Endothelial cell of umbilical vein (primary cell): ENCODE measurements at regions not wholly inside any gene's neighbourhood (a gene's known extent, or its start where the extent isn't known, plus 50 kb on each side); places are given as distances from the start of the nearest gene placed in this dataset.

Experiments used
- BruUV-seq: library from RNA; stranded (reverse); fragments of 400-500 nt; replicated peaks from 2 replicates; lab custom pipeline; 2021; lab: Mats Ljungman, UMichigan
- CTCF ChIA-PET: fragments of 300-600, 350-600 bp; sonication (Branson Sonifier 250); formaldehyde crosslinking; loops from one replicate; lab custom pipeline; 2021; ENCODE audit warnings: antibody characterized with exemption, inconsistent platforms; lab: Charles Lee
- POLR2A ChIA-PET: fragments of 300-600, 350-600 bp; sonication (Branson Sonifier 250); formaldehyde crosslinking; loops from one replicate; lab custom pipeline; 2021; ENCODE audit warnings: antibody characterized with exemption, inconsistent platforms; lab: Charles Lee
- DNase-seq: peaks from one replicate; pipeline ENCODE4 v3.0.0-alpha.2; 2011; ENCODE audit warnings: low read depth, low spot score
- FAIRE-seq: peaks from 2 replicates; lab custom pipeline; 2011; peaks lifted over from hg19 to GRCh38; lab: Jason Lieb, UNC
- H2AFZ ChIP-seq: 2 replicates; pipeline ENCODE4 v1.6.0; 2012; ENCODE audit warnings: low read depth, low read length, control low read depth, inconsistent platforms
- H3K27ac ChIP-seq: 2 replicates; pipeline ENCODE4 v1.5.1; 2011; ENCODE audit warnings: low read depth, mild to moderate bottlenecking, control low read depth, low read length, moderate library complexity; ENCODE audit not compliant: insufficient read depth
- H3K27me3 ChIP-seq, 2 experiments: 2 replicates each; pipeline versions ENCODE4 v1.6.0 to v1.6.1; 2011; ENCODE audit warnings: low read length in 2 of 2, mixed read lengths in 1 of 2; ENCODE audit not compliant: control insufficient read depth in 2 of 2, insufficient read depth in 2 of 2
- H3K36me3 ChIP-seq, 2 experiments: 2 replicates in 1 of 2; 3 replicates in 1 of 2; pipeline ENCODE4 v1.5.1; 2011; ENCODE audit warnings: low read length in 2 of 2, mild to moderate bottlenecking in 1 of 2, moderate library complexity in 1 of 2; ENCODE audit not compliant: control insufficient read depth in 2 of 2, insufficient read depth in 2 of 2; ENCODE audit errors: extremely low read depth in 1 of 2
- H3K4me1 ChIP-seq: 3 replicates; pipeline ENCODE4 v1.5.1; 2011; ENCODE audit warnings: mild to moderate bottlenecking, low read length; ENCODE audit not compliant: control insufficient read depth, insufficient read depth; ENCODE audit errors: extremely low read depth
- H3K4me2 ChIP-seq: 2 replicates; pipeline ENCODE4 v1.6.1; 2011; ENCODE audit warnings: low read length, control low read depth, mixed read lengths; ENCODE audit not compliant: insufficient read depth
- H3K4me3 ChIP-seq, 3 experiments: fragments of 200-600 bp in 1 of 3; sonication (generic), shearing (Covaris generic) in 1 of 3; replicated peaks in 1 of 3; 2 replicates each; pipeline ENCODE4 v1.5.1; 2011 to 2016; ENCODE audit warnings: control low read depth in 3 of 3, low read length in 3 of 3, mild to moderate bottlenecking in 2 of 3, inconsistent platforms in 1 of 3, low read depth in 1 of 3, moderate library complexity in 1 of 3; ENCODE audit not compliant: insufficient read depth in 1 of 3
- H3K79me2 ChIP-seq: 2 replicates; pipeline ENCODE4 v1.6.0; 2012; ENCODE audit warnings: low read length, inconsistent platforms; ENCODE audit not compliant: control insufficient read depth, insufficient read depth
- H3K9ac ChIP-seq: replicated peaks from 2 replicates; pipeline ENCODE3; 2011; ENCODE audit warnings: low read length, control low read depth; ENCODE audit not compliant: insufficient read depth; ENCODE audit errors: extremely low read depth
- H3K9me1 ChIP-seq: replicated peaks from 3 replicates; pipeline ENCODE4 v1.6.0; 2011; ENCODE audit warnings: mild to moderate bottlenecking, low read length; ENCODE audit not compliant: control insufficient read depth, insufficient read depth; ENCODE audit errors: extremely low read depth
- H3K9me3 ChIP-seq: replicated peaks from 2 replicates; pipeline ENCODE4 v1.5.1; 2012; ENCODE audit warnings: low read length, inconsistent platforms; ENCODE audit not compliant: control insufficient read depth, insufficient read depth
- H4K20me1 ChIP-seq: replicated peaks from 2 replicates; pipeline ENCODE3; 2011; ENCODE audit warnings: mild to moderate bottlenecking, low read length; ENCODE audit not compliant: control insufficient read depth, insufficient read depth; ENCODE audit errors: extremely low read depth
- CTCF ChIP-seq, 2 donors: IDR thresholded peaks; 1 replicate in 1 of 2; 2 replicates in 1 of 2; pipeline ENCODE4 v1.5.1; 2011; ENCODE audit warnings: low read length in 2 of 2, mild to moderate bottlenecking in 2 of 2, moderate library complexity in 2 of 2, control low read depth in 1 of 2, inconsistent platforms in 1 of 2, low read depth in 1 of 2; ENCODE audit not compliant: insufficient read depth in 1 of 2; ENCODE audit errors: extremely low read depth in 1 of 2
- EZH2 ChIP-seq: IDR thresholded peaks from 2 replicates; pipeline ENCODE4 v1.6.1; 2012; ENCODE audit warnings: borderline replicate concordance, low read depth, mild to moderate bottlenecking, moderate library complexity, low read length, inconsistent platforms; ENCODE audit not compliant: severe bottlenecking
- FOS ChIP-seq: IDR thresholded peaks from 2 replicates; pipeline ENCODE4 v1.6.1; 2011; ENCODE audit warnings: mild to moderate bottlenecking, low read length, moderate library complexity, borderline replicate concordance; ENCODE audit not compliant: insufficient read depth
- GATA2 ChIP-seq: IDR thresholded peaks from 2 replicates; pipeline ENCODE4 v1.7.0; 2011; ENCODE audit warnings: low read depth, mild to moderate bottlenecking, moderate library complexity, mixed read lengths, low read length; ENCODE audit not compliant: insufficient read length, insufficient read depth
- JUN ChIP-seq: IDR thresholded peaks from 2 replicates; pipeline ENCODE4 v1.6.1; 2011; ENCODE audit warnings: borderline replicate concordance, low read depth; ENCODE audit not compliant: insufficient read length, insufficient read depth
- MAX ChIP-seq: IDR thresholded peaks from 2 replicates; pipeline ENCODE4 v1.6.1; 2011; ENCODE audit not compliant: insufficient read depth, insufficient read length
- MYC ChIP-seq: IDR thresholded peaks from one replicate; pipeline ENCODE4 v1.6.1; 2011; ENCODE audit warnings: mild to moderate bottlenecking, low read depth, low read length
- POLR2A ChIP-seq: IDR thresholded peaks from 2 replicates; pipeline ENCODE4 v1.6.1; 2012; ENCODE audit warnings: low read depth, mild to moderate bottlenecking, control low read depth, low read length
- POLR2AphosphoS5 ChIP-seq: IDR thresholded peaks from 2 replicates; pipeline ENCODE4 v1.6.1; 2012; ENCODE audit warnings: low read depth, mild to moderate bottlenecking, control low read depth, low read length, moderate library complexity; ENCODE audit not compliant: insufficient read depth
- dilution Hi-C: fragments of 300-500 bp; cut with MboI; formaldehyde crosslinking; loops from one replicate; pipeline ENCODE4 v1.15.0; 2019; ENCODE audit warnings: low sequenced_read_pairs; ENCODE audit not compliant: extremely low pct_ligation_motif_present
- intact Hi-C: fragments of 100-400 bp; cut with micrococcal nuclease; formaldehyde crosslinking; loops from one replicate; pipeline ENCODE4 v1.10.0; 2022

GRCh38 chr13:85588359-85588758 is 210.9 kb downstream of the SLITRK6 start:
- H3K4me2 ChIP-seq: no peak overlapping the region
- H3K27me3 ChIP-seq: no peaks in the 10 kb centered on the region
- CTCF ChIA-PET: no interaction called here
- H3K27ac ChIP-seq: no peak overlapping the region
- dilution Hi-C loops: no loop called here
- BruUV-seq: no TSS peak
- no peaks in the 10 kb centered on the region for H3K79me2 ChIP-seq
- H3K9me3 ChIP-seq: peaks cover 3% of the 10 kb centered on the region
- H2AFZ ChIP-seq: no peak overlapping the region
- DNase-seq (no peak), FAIRE-seq (no peak)
- no peaks in the 10 kb centered on the region for H3K4me1 ChIP-seq
- TF ChIP-seq POLR2AphosphoS5 (no peak), MAX (no peak), GATA2 (no peak), POLR2A (no peak), EZH2 (no peak), MYC (no peak), JUN (no peak), CTCF (IDR thresholded peaks at IDR 0.05; ENCODE audit: extremely low read depth in 1 of 2, insufficient read depth in 1 of 2, low read depth in 1 of 2, low read length in 2 of 2) (no peak), FOS (no peak)
- intact Hi-C loops: no loop called here
- H3K9ac ChIP-seq: no peak overlapping the region
- POLR2A ChIA-PET: no interaction called here
- H3K4me3 ChIP-seq: no peak overlapping the region
- no peaks in the 10 kb centered on the region for H3K9me1 ChIP-seq
- no peaks in the 10 kb centered on the region for H4K20me1 ChIP-seq
- H3K36me3 ChIP-seq: no peaks in the 10 kb centered on the region
